AML-193 (cell line): ENCODE measurements at regions not wholly inside any gene's neighbourhood (a gene's known extent, or its start where the extent isn't known, plus 50 kb on each side); places are given as distances from the start of the nearest gene placed in this dataset.

Experiments used
- DNase-seq, 2 experiments: peaks; one replicate each; lab custom pipeline; 2025; lab: John Stamatoyannopoulos, UW

GRCh38 chr15:39479911-39480310, 101.0 kb upstream of the THBS1 start:
- DNase-seq, result no peak

DNA sequence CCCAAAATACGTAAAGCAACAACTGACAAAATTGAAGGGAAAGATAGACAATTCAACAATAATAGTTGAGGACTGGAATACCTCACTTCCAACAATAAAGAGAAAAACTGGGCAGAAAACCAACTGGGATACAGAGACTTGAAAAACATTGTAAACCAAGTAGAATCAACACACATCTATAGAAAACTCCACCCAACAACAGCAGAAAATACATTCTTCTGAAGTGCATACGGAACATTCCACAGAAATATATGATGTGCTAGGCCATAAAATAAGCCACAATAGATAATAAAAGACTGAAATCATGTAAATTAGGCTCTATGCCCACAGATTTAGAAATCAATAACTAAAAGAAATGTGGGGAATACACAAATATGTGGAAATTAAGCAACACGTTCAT, 98.4 kb upstream of the THBS1 start:
- DNase-seq, result no peak

- DNase-seq, result no peak
Measured at GRCh38 chr15:39486621-39487457, 94.0 kb upstream of the THBS1 start.

DNA sequence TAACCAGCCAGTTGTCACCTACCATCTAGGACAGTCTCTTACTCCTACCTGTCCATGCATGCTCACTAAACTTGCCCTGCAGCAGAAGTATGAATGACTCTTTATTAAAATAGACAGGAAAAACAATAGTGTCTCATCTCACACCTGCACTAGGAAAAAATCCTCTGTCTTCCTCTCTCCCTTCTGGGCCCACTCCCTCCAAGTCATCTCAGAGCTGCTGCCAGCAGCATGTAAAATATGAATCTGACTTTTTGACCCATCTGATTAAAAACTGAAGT, 93.5 kb upstream of the THBS1 start:
- no peak for DNase-seq

- no peak for DNase-seq
Measured at GRCh38 chr15:39488516-39488915, 92.4 kb upstream of the THBS1 start.

- no peak for DNase-seq
Measured at GRCh38 chr15:39488961-39489360, 91.9 kb upstream of the THBS1 start.

- no peak for DNase-seq
Measured at GRCh38 chr15:39491115-39491885, 89.6 kb upstream of the THBS1 start.

GRCh38 chr15:39491886-39492490, 88.9 kb upstream of the THBS1 start:
- DNase-seq, result no peak

GRCh38 chr15:39493424-39494067, 87.3 kb upstream of the THBS1 start:
- DNase-seq, result no peak

DNA sequence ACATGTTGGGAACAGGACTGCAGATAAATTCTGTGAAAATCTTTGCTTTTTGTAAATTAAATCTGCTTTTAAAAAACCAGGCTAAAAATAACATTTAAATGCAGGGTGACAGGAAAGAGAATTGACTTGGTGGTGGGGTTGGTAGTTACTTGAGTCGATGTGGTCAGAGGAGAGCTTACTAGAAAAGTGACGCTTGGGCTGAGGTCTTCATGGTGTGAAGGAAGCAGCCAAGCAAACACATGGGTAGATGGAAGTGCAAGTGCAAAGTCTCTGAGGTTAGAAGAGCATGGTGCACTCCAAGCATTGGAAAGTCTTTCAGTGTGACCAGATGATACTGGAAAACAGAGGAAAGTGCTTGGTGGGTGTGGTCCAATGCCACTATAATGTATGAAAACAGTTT, 86.4 kb upstream of the THBS1 start:
- no peak for DNase-seq

DNA sequence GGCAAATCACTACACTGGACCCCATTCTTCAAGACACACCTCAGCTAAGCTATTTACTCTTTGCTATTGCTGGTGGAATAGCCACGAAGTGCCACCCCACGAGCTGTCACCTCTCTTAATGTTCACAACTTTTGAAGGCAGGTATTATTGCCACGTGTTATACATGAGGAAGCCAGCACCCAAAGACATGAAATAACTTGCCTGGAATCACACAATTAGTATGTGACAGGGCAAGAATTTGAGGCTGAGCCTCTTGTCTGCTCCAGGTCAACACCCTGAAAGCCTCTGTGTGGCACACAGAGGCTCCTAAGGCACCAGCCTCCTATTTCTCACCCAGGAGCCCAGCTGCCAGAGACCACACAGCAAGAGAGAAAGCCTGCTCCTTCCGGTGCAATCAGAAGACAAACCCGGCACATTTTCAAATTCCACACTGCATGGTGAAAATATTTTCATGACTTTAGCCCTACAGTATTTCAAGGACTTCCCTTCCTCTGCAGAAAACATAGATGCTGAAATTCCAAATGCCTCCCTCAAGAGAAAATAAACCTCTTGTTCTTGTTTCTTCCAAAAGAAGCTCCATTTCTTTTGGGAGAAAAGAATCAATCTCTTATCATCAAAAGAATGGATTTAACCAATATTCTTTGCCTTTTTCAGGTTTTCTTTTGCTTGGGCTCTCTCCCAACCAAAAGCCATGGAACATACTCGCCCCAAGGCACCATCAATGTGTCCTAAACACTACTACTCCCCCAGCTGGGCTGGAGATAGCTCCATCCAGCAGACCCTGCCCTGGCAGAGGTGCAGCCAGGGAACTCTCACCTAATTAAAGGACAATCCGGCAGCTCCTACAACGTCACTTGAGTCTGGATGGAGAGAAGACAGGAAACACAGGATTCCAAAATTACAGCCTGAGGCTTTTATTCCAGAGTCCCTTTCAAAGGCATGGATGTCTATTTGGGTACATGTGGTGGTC, 84.7 kb upstream of the THBS1 start:
- DNase-seq, result no peak

- no peak for DNase-seq
Measured at GRCh38 chr15:39497016-39497758, 83.7 kb upstream of the THBS1 start.

GRCh38 chr15:39497759-39498565, 82.9 kb upstream of the THBS1 start:
- DNase-seq, result no peak

DNA sequence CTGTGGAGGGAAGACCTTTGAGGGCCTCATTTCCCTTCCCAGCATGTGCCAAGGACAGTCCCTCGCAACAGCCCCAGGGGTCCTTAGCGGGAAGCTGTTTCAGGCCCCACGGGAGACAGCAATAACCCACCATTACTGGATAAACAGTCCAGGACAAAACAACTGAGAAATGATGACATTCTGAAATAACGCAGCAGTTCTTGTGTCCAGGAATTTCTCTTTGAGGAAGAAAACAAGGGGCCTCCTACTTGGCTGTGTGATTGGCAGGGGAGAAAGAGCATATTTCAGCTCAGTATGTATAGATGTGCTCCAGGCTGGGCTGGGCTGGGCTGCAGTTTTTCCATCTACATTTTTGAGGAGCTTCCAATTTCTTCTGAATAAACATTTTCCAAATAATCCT, 82.2 kb upstream of the THBS1 start:
- DNase-seq, result no peak

DNA sequence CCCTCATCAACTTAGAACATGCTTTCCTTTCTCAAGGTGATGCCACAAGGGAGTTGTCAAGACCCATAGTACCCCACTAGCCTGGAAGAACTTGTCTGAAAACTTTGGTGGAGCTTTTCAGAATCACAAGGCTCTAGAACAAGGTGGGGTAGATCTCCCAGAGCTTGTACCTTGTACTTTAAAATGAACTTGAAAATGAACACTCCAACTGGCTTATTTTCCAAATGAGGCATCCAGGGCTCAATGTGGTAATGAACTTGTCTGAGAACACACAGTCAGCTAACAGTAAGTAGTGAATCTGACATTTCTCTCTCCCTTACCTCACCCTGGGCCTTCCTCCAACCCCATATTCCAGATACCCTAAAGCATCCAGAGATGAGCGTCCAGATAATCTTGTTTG, 81.8 kb upstream of the THBS1 start:
- no peak for DNase-seq

DNA sequence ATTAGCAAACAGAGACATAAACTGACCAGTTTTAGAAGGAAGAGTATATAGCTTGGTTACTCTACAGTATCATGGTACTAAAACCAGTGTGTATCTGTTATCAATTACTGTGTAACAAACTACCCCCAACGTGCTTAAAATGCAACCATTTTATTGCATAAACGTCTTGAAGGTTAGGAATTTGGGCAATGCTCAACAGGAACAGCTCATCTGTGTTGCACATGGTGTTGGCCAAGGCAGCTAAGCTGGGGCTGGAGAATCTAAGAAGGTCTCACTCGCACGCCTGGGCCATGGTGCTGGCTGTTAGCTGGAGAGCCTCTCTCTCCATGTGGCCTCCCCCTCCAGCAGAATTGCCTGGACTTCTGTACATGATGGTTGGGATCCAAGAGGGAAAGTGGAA, 81.2 kb upstream of the THBS1 start:
- DNase-seq, result no peak

GRCh38 chr15:39501366-39502081, 79.4 kb upstream of the THBS1 start:
- DNase-seq, result no peak

DNA sequence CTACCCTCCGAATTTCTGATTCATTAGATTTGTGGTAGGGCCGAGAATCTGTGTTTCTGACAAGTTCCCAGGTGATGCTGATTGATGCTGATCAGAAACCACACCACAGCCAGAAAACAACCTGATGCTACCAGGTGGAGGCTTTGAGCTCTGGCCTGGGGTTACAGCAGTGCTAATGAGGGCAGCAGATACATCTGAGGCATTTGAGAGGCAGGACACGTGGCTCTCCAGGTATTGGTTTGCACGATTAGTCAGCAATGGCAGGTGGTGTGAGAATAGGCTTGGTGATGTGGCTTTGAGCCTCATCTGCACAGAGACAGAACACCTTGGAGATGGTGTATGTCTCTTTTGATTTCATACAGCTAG, 78.8 kb upstream of the THBS1 start:
- DNase-seq, result no peak

- DNase-seq, result no peak
Measured at GRCh38 chr15:39502611-39503195, 78.2 kb upstream of the THBS1 start.
